GM23338 (cell line): ENCODE measurements at regions not wholly inside any gene's neighbourhood (a gene's known extent, or its start where the extent isn't known, plus 50 kb on each side); places are given as distances from the start of the nearest gene placed in this dataset.

ENCODE experiments used
- ATAC-seq: fragments of 200-7000 bp; cut with Tn5 transposase; 3 replicates; pipeline ENCODE4 v1.9.1; 2020
- DNase-seq: peaks from one replicate; pipeline ENCODE4 v3.0.0-alpha.2; 2015; ENCODE audit warnings: low spot score
- H2AFZ ChIP-seq: fragments of 200-600 bp; sonication (generic); 2 replicates; pipeline ENCODE4 v1.8.0; 2016; ENCODE audit warnings: antibody characterized with exemption, mild to moderate bottlenecking, moderate library complexity
- H3F3A ChIP-seq: fragments of 200-600 bp; sonication (generic); replicated peaks from 2 replicates; pipeline ENCODE4 v1.8.0; 2017; ENCODE audit warnings: antibody characterized with exemption, mixed run types, low read depth
- H3K27ac ChIP-seq: fragments of 200-600 bp; sonication (generic); 2 replicates; pipeline ENCODE4 v1.6.1; 2016; ENCODE audit warnings: low read depth
- H3K27me3 ChIP-seq: fragments of 200-600 bp; sonication (generic); 2 replicates; pipeline ENCODE4 v1.8.0; 2016; ENCODE audit warnings: mild to moderate bottlenecking, mixed run types, moderate library complexity; ENCODE audit not compliant: insufficient read depth
- H3K36me3 ChIP-seq: fragments of 200-600 bp; sonication (generic); 2 replicates; pipeline ENCODE4 v1.8.0; 2016; ENCODE audit warnings: mild to moderate bottlenecking; ENCODE audit not compliant: insufficient read depth
- H3K4me1 ChIP-seq: fragments of 200-600 bp; sonication (generic); 2 replicates; pipeline ENCODE4 v1.8.0; 2016; ENCODE audit warnings: mild to moderate bottlenecking, moderate library complexity; ENCODE audit not compliant: insufficient read depth
- H3K4me2 ChIP-seq: fragments of 200-600 bp; sonication (generic); 2 replicates; pipeline ENCODE4 v1.7.1; 2017; ENCODE audit warnings: mixed run types
- H3K4me3 ChIP-seq: fragments of 200-600 bp; sonication (generic); 2 replicates; pipeline ENCODE4 v1.6.1; 2016; ENCODE audit warnings: mixed run types
- H3K79me2 ChIP-seq: fragments of 200-600 bp; sonication (generic); replicated peaks from 2 replicates; pipeline ENCODE4 v1.8.0; 2017; ENCODE audit warnings: mild to moderate bottlenecking; ENCODE audit not compliant: insufficient read depth
- H3K9me2 ChIP-seq: fragments of 200-600 bp; sonication (generic); 2 replicates; pipeline ENCODE4 v1.8.0; 2017; ENCODE audit not compliant: insufficient read depth
- H4K20me1 ChIP-seq: fragments of 200-600 bp; sonication (generic); replicated peaks from 2 replicates; pipeline ENCODE4 v1.8.0; 2017; ENCODE audit warnings: mild to moderate bottlenecking; ENCODE audit not compliant: insufficient read depth
- H3K27ac Mint-ChIP-seq: 2 replicates; pipeline ENCODE4 v1.8.0; 2020; ENCODE audit warnings: inconsistent platforms, mild to moderate bottlenecking, moderate library complexity, mixed read lengths
- H3K27me3 Mint-ChIP-seq: 3 replicates; pipeline ENCODE4 v1.8.0; 2022; ENCODE audit warnings: low read depth, mild to moderate bottlenecking, moderate library complexity, mixed read lengths, inconsistent platforms; ENCODE audit not compliant: insufficient read depth, poor library complexity
- H3K36me3 Mint-ChIP-seq: 3 replicates; pipeline ENCODE4 v1.8.0; 2021; ENCODE audit warnings: low read depth, mild to moderate bottlenecking, inconsistent platforms, moderate library complexity, mixed read lengths
- H3K4me1 Mint-ChIP-seq: 3 replicates; pipeline ENCODE4 v1.8.0; 2020; ENCODE audit warnings: mild to moderate bottlenecking, inconsistent platforms, mixed read lengths
- H3K4me3 Mint-ChIP-seq: 3 replicates; pipeline ENCODE4 v1.8.0; 2021; ENCODE audit warnings: moderate library complexity, mild to moderate bottlenecking, inconsistent platforms, mixed read lengths
- H3K9me3 Mint-ChIP-seq: 3 replicates; pipeline ENCODE4 v1.8.0; 2020; ENCODE audit warnings: moderate library complexity, mild to moderate bottlenecking, inconsistent platforms, mixed read lengths
- CREB1 ChIP-seq: fragments of 250-450 bp; sonication (Bioruptor Pico); IDR thresholded peaks from 2 replicates; pipeline ENCODE4 v1.5.0; 2020; ENCODE audit warnings: low read depth, mild to moderate bottlenecking, moderate library complexity
- CTCF ChIP-seq, 2 experiments: fragments of 200-600 bp in 1 of 2; sonication (generic) in 1 of 2; conservative IDR thresholded peaks; 2 replicates each; pipeline versions ENCODE4 v1.5.1 to v1.6.1; 2016 to 2017; ENCODE audit warnings: antibody characterized with exemption in 2 of 2, low read depth in 2 of 2, mild to moderate bottlenecking in 2 of 2, moderate library complexity in 1 of 2
- ETS1 ChIP-seq: IDR thresholded peaks from 2 replicates; pipeline ENCODE4 v1.6.1; 2016; ENCODE audit warnings: antibody characterized with exemption
- EZH2 ChIP-seq: fragments of 200-600 bp; sonication (generic); IDR thresholded peaks from one replicate; pipeline ENCODE4 v1.8.0; 2017; ENCODE audit warnings: antibody characterized with exemption, mild to moderate bottlenecking, low read depth; ENCODE audit not compliant: unreplicated experiment
- EZH2phosphoT487 ChIP-seq: fragments of 200-600 bp; sonication (generic); IDR thresholded peaks from one replicate; pipeline ENCODE4 v1.8.1; 2018; ENCODE audit warnings: antibody characterized with exemption; ENCODE audit not compliant: unreplicated experiment
- JUNB ChIP-seq: IDR thresholded peaks from one replicate; pipeline ENCODE4 v1.6.1; 2016; ENCODE audit warnings: antibody characterized with exemption; ENCODE audit not compliant: unreplicated experiment
- NANOG ChIP-seq: IDR thresholded peaks from 2 replicates; pipeline ENCODE4 v1.6.1; 2016; ENCODE audit warnings: antibody characterized with exemption, borderline replicate concordance
- POLR2AphosphoS5 ChIP-seq: IDR thresholded peaks from 2 replicates; pipeline ENCODE4 v1.6.1; 2016; ENCODE audit warnings: antibody characterized with exemption, low read depth
- REST ChIP-seq: IDR thresholded peaks from one replicate; pipeline ENCODE4 v1.6.1; 2018; ENCODE audit warnings: antibody characterized with exemption; ENCODE audit not compliant: unreplicated experiment
- STAT1 ChIP-seq: IDR thresholded peaks from one replicate; pipeline ENCODE4 v1.6.1; 2016; ENCODE audit warnings: antibody characterized with exemption; ENCODE audit not compliant: unreplicated experiment
- ZNF114 ChIP-seq: fragments of 250-450 bp; sonication (Bioruptor Pico); IDR thresholded peaks from 2 replicates; pipeline ENCODE4 v1.5.0; 2020; ENCODE audit warnings: mild to moderate bottlenecking, moderate library complexity
- ZNF331 ChIP-seq: fragments of 250-450 bp; sonication (Bioruptor Pico); IDR thresholded peaks from 2 replicates; pipeline ENCODE4 v1.5.0; 2020; ENCODE audit warnings: low read depth, mild to moderate bottlenecking, moderate library complexity
- ZNF462 ChIP-seq: fragments of 250-450 bp; sonication (Bioruptor Pico); IDR thresholded peaks from 2 replicates; pipeline ENCODE4 v1.5.0; 2020; ENCODE audit warnings: mild to moderate bottlenecking, moderate library complexity

GRCh38 chr15:20361091-20361490, 180.5 kb downstream of the GOLGA6L6 start (continued):
- TF ChIP-seq EZH2 (no peak), EZH2phosphoT487 (no peak)

- Histone ChIP-seq H3K4me1 (no peaks in the 10 kb centered on the region), H3K27me3 (no peaks in the 10 kb centered on the region), H3K27ac (no peak overlapping the region), H3K4me3 (no peak overlapping the region), H4K20me1 (no peaks in the 10 kb centered on the region), H3K36me3 (peaks cover 5% of the 10 kb centered on the region), H3F3A (no peaks in the 10 kb centered on the region), H2AFZ (no peak overlapping the region), H3K79me2 (no peaks in the 10 kb centered on the region), H3K4me2 (no peak overlapping the region), H3K9me2 (no peaks in the 10 kb centered on the region)
- Mint-ChIP-seq H3K27me3 (peaks cover 19% of the 10 kb centered on the region), H3K36me3 (peaks cover 18% of the 10 kb centered on the region), H3K27ac (no peak overlapping the region), H3K9me3 (no peaks in the 10 kb centered on the region), H3K4me3 (no peak overlapping the region), H3K4me1 (no peaks in the 10 kb centered on the region)
- no peak for TF ChIP-seq ZNF462 (CRISPR knock-in tag)
- no peak for TF ChIP-seq ZNF114 (CRISPR knock-in tag)
- TF ChIP-seq ETS1: no peak
- no peak for TF ChIP-seq EZH2
- no peak for TF ChIP-seq REST
- TF ChIP-seq STAT1: no peak
- no peak for TF ChIP-seq JUNB
- TF ChIP-seq EZH2phosphoT487: no peak
- TF ChIP-seq NANOG: no peak
- TF ChIP-seq ZNF331 (CRISPR knock-in tag): no peak
- no peak for TF ChIP-seq POLR2AphosphoS5
- no peak for TF ChIP-seq CTCF (conservative IDR thresholded peaks at IDR 0.05; ENCODE audit: low read depth in 2 of 2)
- no peak for TF ChIP-seq CREB1 (CRISPR knock-in tag)
- no peak for DNase-seq
- ATAC-seq: no peak
Measured at GRCh38 chr15:20358779-20359414, 182.7 kb downstream of the GOLGA6L6 start.
